ENCODE measurements at regions not wholly inside any gene's neighbourhood (a gene's known extent, or its start where the extent isn't known, plus 50 kb on each side); places are given as distances from the start of the nearest gene placed in this dataset.

- no peak for TF ChIP-seq ZNF274 (IDR thresholded peaks at IDR 0.05; ENCODE audit: low read length)
- TF ChIP-seq ZNF274 (tag by site-specific recombination; IDR thresholded peaks at IDR 0.05; ENCODE audit: borderline replicate concordance), result no peak
- TF ChIP-seq ZBTB8A (tag by site-specific recombination; IDR thresholded peaks at IDR 0.05), result no peak
- no peak for TF ChIP-seq PATZ1 (tag by site-specific recombination; IDR thresholded peaks at IDR 0.05)
- TF ChIP-seq TRIM28 (IDR thresholded peaks at IDR 0.05; ENCODE audit: borderline replicate concordance, low read length), result no peak
- no peak for TF ChIP-seq ZBTB11 (tag by site-specific recombination; conservative IDR thresholded peaks at IDR 0.05; ENCODE audit: low read depth)
These were observed 168.2 kb upstream of the CST7 start for GRCh38 chr20:24780674-24781417.
